Activated CD8-positive, alpha-beta memory T cell treated with anti-CD3 and anti-CD28 coated beads for 36 hours (primary cell): ENCODE measurements at regions not wholly inside any gene's neighbourhood (a gene's known extent, or its start where the extent isn't known, plus 50 kb on each side); places are given as distances from the start of the nearest gene placed in this dataset.

Experiments used
- CTCF ChIA-PET: fragments of 350-600 bp; sonication (Branson Sonifier 250); formaldehyde crosslinking; loops from one replicate; lab custom pipeline; 2021; ENCODE audit warnings: antibody characterized with exemption; lab: Charles Lee
- POLR2A ChIA-PET: fragments of 350-600 bp; sonication (Branson Sonifier 250); formaldehyde crosslinking; loops from one replicate; lab custom pipeline; 2021; ENCODE audit warnings: antibody characterized with exemption; lab: Charles Lee

- CTCF ChIA-PET: no interaction called here
- POLR2A ChIA-PET: no interaction called here
These were observed 167.0 kb downstream of the SMIM20 start for GRCh38 chr4:26080870-26081628.

- CTCF ChIA-PET: interaction anchor here (0.6 to 1.0 kb wide), 3 partner anchors 45 to 237 kb away, joined by 3 read pairs; no protein-coding TSS in a partner anchor
- POLR2A ChIA-PET: interaction anchor here (0.9 to 1.0 kb wide), 2 partner anchors 48 to 52 kb away, joined by 4 to 5 read pairs; no protein-coding TSS in a partner anchor
These were observed 167.9 kb downstream of the SMIM20 start for GRCh38 chr4:26081795-26082498.

- CTCF ChIA-PET: interaction anchor here (0.6 to 1.0 kb wide), 3 partner anchors 45 to 236 kb away, joined by 3 read pairs; no protein-coding TSS in a partner anchor
- POLR2A ChIA-PET: interaction anchor here (0.9 to 1.0 kb wide), 2 partner anchors 47 to 52 kb away, joined by 4 to 5 read pairs; no protein-coding TSS in a partner anchor
These were observed 168.5 kb downstream of the SMIM20 start for GRCh38 chr4:26082565-26082964.

- POLR2A ChIA-PET: interaction anchor here (1.0 to 1.7 kb wide), 3 partner anchors 9 to 235 kb away, joined by 5 to 8 read pairs (median 5); no protein-coding TSS in a partner anchor
- CTCF ChIA-PET: interaction anchor here (0.9 to 1.7 kb wide), 5 partner anchors 9 to 96 kb away, joined by 3 to 6 read pairs (median 5); no protein-coding TSS in a partner anchor
These were observed 170.0 kb downstream of the SMIM20 start for GRCh38 chr4:26083987-26084386.

- POLR2A ChIA-PET: interaction anchor here (1.0 to 1.7 kb wide), 3 partner anchors 10 to 235 kb away, joined by 5 to 8 read pairs (median 5); no protein-coding TSS in a partner anchor
These were observed 170.4 kb downstream of the SMIM20 start for GRCh38 chr4:26084414-26084813.

GRCh38 chr4:26085551-26085950 lies 171.5 kb downstream of the SMIM20 start:
- CTCF ChIA-PET: interaction anchor here (1.0 kb wide), 1 partner anchor 16 kb away, joined by 3 read pairs; no protein-coding TSS in a partner anchor
- POLR2A ChIA-PET: no interaction called here

More at GRCh38 chr4:26084414-26084813, 170.4 kb downstream of the SMIM20 start:
- CTCF ChIA-PET: interaction anchor here (1.1 to 1.7 kb wide), 3 partner anchors 11 to 70 kb away, joined by 3 to 6 read pairs (median 3); no protein-coding TSS in a partner anchor

- CTCF ChIA-PET: interaction anchor here (1.1 kb wide), 1 partner anchor 73 kb away, joined by 3 read pairs; no protein-coding TSS in a partner anchor
- POLR2A ChIA-PET: no interaction called here
These were observed 172.8 kb downstream of the SMIM20 start for GRCh38 chr4:26086621-26087441.

GRCh38 chr4:26088433-26088928 lies 174.5 kb downstream of the SMIM20 start:
- POLR2A ChIA-PET: interaction anchor here (0.6 kb wide), 1 partner anchor 42 kb away, joined by 3 read pairs; no protein-coding TSS in a partner anchor
- CTCF ChIA-PET: no interaction called here

- CTCF ChIA-PET: no interaction called here
- POLR2A ChIA-PET: no interaction called here
These were observed 179.5 kb downstream of the SMIM20 start for GRCh38 chr4:26093551-26093950.

- CTCF ChIA-PET: no interaction called here
- POLR2A ChIA-PET: no interaction called here
These were observed 180.1 kb downstream of the SMIM20 start for GRCh38 chr4:26094076-26094475.

- ChIA-PET CTCF (no interaction called here), POLR2A (no interaction called here)
These were observed 180.9 kb downstream of the SMIM20 start for GRCh38 chr4:26094911-26095310.

- ChIA-PET CTCF (interaction anchor here (1.0 to 1.4 kb wide), 2 partner anchors 28 to 112 kb away, joined by 3 read pairs; no protein-coding TSS in a partner anchor), POLR2A (no interaction called here)
These were observed 185.9 kb downstream of the SMIM20 start for GRCh38 chr4:26099967-26100366.

- POLR2A ChIA-PET: no interaction called here
- CTCF ChIA-PET: interaction anchor here (1.4 kb wide), 1 partner anchor 113 kb away, joined by 3 read pairs; no protein-coding TSS in a partner anchor
These were observed 187.0 kb downstream of the SMIM20 start for GRCh38 chr4:26101011-26101410.

- CTCF ChIA-PET: interaction anchor here (0.6 kb wide), 1 partner anchor 8 kb away, joined by 4 read pairs; no protein-coding TSS in a partner anchor
- POLR2A ChIA-PET: no interaction called here
These were observed 190.2 kb downstream of the SMIM20 start for GRCh38 chr4:26104056-26104685.

GRCh38 chr4:26105337-26105736 lies 191.3 kb downstream of the SMIM20 start:
- ChIA-PET CTCF (no interaction called here), POLR2A (no interaction called here)

- ChIA-PET CTCF (no interaction called here), POLR2A (interaction anchor here (0.6 kb wide), 1 partner anchor 213 kb away, joined by 3 read pairs; no protein-coding TSS in a partner anchor)
These were observed 192.0 kb downstream of the SMIM20 start for GRCh38 chr4:26105815-26106699.

GRCh38 chr4:26106776-26107175 lies 192.8 kb downstream of the SMIM20 start:
- ChIA-PET POLR2A (interaction anchor here (0.6 kb wide), 1 partner anchor 212 kb away, joined by 3 read pairs; no protein-coding TSS in a partner anchor), CTCF (no interaction called here)
